BLaER1 (cell line): ENCODE measurements at regions not wholly inside any gene's neighbourhood (a gene's known extent, or its start where the extent isn't known, plus 50 kb on each side); places are given as distances from the start of the nearest gene placed in this dataset.

Experiments
- H3K27ac ChIP-seq: shearing (Covaris generic); formaldehyde crosslinking; 2 replicates; pipeline ENCODE4 v1.8.1; 2022
- H3K27me3 ChIP-seq: shearing (Covaris generic); formaldehyde crosslinking; 2 replicates; pipeline ENCODE4 v1.8.1; 2022
- H3K36me3 ChIP-seq: shearing (Covaris generic); formaldehyde crosslinking; 2 replicates; pipeline ENCODE4 v1.8.1; 2022
- H3K4me1 ChIP-seq: shearing (Covaris generic); formaldehyde crosslinking; 2 replicates; pipeline ENCODE4 v1.8.1; 2022
- H3K4me2 ChIP-seq: shearing (Covaris generic); formaldehyde crosslinking; 2 replicates; pipeline ENCODE4 v1.8.1; 2022
- H3K4me3 ChIP-seq: shearing (Covaris generic); formaldehyde crosslinking; 2 replicates; pipeline ENCODE4 v1.8.1; 2022
- H3K9ac ChIP-seq: shearing (Covaris generic); formaldehyde crosslinking; 2 replicates; pipeline ENCODE4 v1.8.1; 2022
- H3K9me3 ChIP-seq: shearing (Covaris generic); formaldehyde crosslinking; 2 replicates; pipeline ENCODE4 v1.8.1; 2022
- H4K20me1 ChIP-seq: shearing (Covaris generic); formaldehyde crosslinking; 2 replicates; pipeline ENCODE4 v1.8.1; 2022
- Cebpa-rat ChIP-seq: shearing (Covaris generic); IDR thresholded peaks from 2 replicates; pipeline ENCODE4 v1.8.1; 2022

DNA sequence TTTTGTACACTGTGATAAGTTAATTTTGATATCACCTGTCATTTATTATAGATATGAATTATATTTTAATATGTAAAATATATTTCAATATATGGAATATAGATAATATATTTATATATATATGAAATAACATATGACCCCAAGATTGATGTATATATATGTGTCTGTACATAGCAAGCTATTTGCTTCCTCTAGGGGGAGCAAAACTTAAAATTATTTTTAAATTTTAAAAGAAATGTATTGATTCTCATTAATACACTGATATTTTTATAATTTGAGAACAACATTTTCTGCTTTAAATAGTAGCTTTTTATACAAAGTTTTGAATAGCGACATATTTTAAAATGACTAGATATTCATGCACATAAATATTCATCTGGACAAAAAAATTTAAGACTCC is 272.0 kb downstream of the DMRTA1 start:
- Histone ChIP-seq H3K4me2 (no peak overlapping the region), H3K27me3 (no peaks in the 10 kb centered on the region), H3K4me3 (no peak overlapping the region), H4K20me1 (no peaks in the 10 kb centered on the region), H3K9me3 (no peaks in the 10 kb centered on the region), H3K4me1 (no peaks in the 10 kb centered on the region), H3K36me3 (no peaks in the 10 kb centered on the region), H3K9ac (no peak overlapping the region), H3K27ac (no peak overlapping the region)
- no peak for TF ChIP-seq Cebpa-rat

DNA sequence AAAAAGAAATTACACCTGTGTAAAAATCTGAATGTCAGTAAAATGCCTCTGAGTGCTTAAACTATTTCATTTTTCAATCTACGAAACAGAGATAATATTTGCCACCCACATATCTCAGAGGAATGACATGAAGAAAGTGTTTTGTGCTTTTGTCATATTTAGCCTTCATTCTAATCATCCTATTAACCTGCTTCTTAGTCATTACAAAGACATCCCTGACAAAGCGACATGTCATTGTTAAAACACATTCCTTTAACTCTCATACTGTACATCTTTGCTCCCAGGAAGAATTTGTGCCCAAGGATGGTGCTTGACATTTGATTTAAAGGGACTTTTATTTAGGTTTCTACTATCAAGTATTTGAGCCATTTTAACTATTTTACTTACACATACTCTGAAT is 275.9 kb downstream of the DMRTA1 start:
- Histone ChIP-seq H3K27me3 (no peaks in the 10 kb centered on the region), H3K36me3 (no peaks in the 10 kb centered on the region), H3K4me1 (no peaks in the 10 kb centered on the region), H3K9me3 (no peaks in the 10 kb centered on the region), H3K4me3 (no peak overlapping the region), H3K4me2 (no peak overlapping the region), H3K9ac (no peak overlapping the region), H3K27ac (no peak overlapping the region), H4K20me1 (no peaks in the 10 kb centered on the region)
- no peak for TF ChIP-seq Cebpa-rat

DNA sequence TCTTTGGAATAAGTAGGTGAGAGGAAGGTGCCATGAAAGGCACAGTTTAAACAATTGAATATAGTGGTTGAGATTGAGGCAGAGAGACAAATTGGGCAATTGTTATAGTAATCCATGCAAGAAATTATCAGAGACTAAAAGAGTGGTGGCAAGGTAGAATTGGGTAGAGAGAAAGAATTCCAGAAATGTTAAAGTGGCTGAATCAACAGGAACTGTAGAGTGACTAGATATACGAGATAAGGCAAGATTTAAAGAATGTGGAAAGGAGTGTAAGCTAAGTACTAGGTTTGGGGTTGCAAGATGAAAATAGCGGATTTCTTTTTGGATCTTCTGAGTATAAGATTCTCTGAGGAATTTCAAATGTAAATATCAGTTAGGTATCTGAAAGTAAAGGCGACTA is 285.2 kb downstream of the DMRTA1 start:
- Histone ChIP-seq H3K4me3 (no peak overlapping the region), H4K20me1 (no peaks in the 10 kb centered on the region), H3K27me3 (no peaks in the 10 kb centered on the region), H3K4me2 (no peak overlapping the region), H3K9me3 (no peaks in the 10 kb centered on the region), H3K27ac (no peak overlapping the region), H3K36me3 (no peaks in the 10 kb centered on the region), H3K9ac (no peak overlapping the region), H3K4me1 (no peaks in the 10 kb centered on the region)
- TF ChIP-seq Cebpa-rat: no peak

DNA sequence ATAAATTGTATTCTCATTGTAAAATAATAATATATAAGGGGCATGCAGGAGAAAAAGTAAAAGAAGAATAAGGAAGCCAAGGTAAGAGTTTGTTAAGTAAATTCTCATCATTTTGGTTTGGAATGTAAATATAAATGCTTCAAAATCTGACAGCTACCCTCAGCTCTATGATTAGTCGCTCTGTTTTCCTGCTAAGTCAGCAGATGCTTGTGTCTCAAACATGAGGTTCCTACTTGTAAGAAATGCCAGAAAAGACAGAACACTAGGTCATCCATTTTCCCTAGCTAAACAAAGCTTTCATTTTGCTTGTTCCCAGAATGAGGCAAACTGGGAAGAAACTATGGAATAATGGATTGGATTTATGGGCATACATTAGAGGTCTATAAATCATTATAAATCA is 293.1 kb downstream of the DMRTA1 start:
- Histone ChIP-seq H3K27ac (no peak overlapping the region), H4K20me1 (no peaks in the 10 kb centered on the region), H3K36me3 (no peaks in the 10 kb centered on the region), H3K27me3 (no peaks in the 10 kb centered on the region), H3K4me2 (no peak overlapping the region), H3K9ac (no peak overlapping the region), H3K9me3 (no peaks in the 10 kb centered on the region), H3K4me3 (no peak overlapping the region), H3K4me1 (no peaks in the 10 kb centered on the region)
- TF ChIP-seq Cebpa-rat: no peak

DNA sequence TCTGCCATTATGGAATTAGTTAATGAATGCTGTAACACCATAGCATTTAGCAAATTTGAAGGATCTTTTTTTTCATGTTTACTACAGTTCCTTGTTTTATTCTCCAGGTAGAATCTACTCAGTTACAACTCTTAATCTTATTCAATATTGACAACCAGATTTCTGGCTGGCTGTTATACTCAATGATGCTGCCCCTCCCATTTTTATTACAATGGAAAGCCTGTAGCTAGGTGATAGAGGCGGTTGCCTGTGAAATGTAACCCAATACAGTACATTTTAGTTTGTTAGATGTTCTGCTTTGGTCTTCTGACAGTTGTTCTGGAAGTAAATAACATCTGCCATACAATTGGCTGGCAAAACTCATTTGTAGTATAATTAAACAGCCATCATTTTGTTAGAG is 294.2 kb downstream of the DMRTA1 start:
- Histone ChIP-seq H3K4me1 (no peaks in the 10 kb centered on the region), H3K4me2 (no peak overlapping the region), H3K27ac (no peak overlapping the region), H3K9ac (no peak overlapping the region), H4K20me1 (no peaks in the 10 kb centered on the region), H3K9me3 (no peaks in the 10 kb centered on the region), H3K4me3 (no peak overlapping the region), H3K36me3 (no peaks in the 10 kb centered on the region), H3K27me3 (no peaks in the 10 kb centered on the region)
- no peak for TF ChIP-seq Cebpa-rat

DNA sequence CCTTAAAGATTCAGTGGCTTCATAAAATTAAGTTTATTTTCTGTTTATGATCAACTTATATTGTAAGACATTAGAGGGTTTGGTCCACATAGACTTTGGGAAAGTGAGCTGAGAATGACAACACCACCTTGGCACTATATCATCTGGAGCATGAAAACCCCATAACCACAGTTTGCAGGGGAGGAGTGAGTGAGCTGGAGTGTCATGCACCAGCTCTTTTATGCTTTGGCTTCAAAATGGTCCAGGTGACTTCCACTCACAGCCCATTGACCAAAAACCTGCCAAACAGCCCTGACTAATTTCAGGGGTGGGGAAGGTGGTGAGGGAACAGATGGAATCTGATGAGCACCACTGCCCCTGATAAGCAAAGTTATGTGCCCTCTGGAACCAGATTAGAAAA is 295.8 kb downstream of the DMRTA1 start:
- no peak for TF ChIP-seq Cebpa-rat
- Histone ChIP-seq H3K36me3 (no peaks in the 10 kb centered on the region), H3K4me2 (no peak overlapping the region), H3K27me3 (no peaks in the 10 kb centered on the region), H4K20me1 (no peaks in the 10 kb centered on the region), H3K27ac (no peak overlapping the region), H3K9ac (no peak overlapping the region), H3K9me3 (no peaks in the 10 kb centered on the region), H3K4me1 (no peaks in the 10 kb centered on the region), H3K4me3 (no peak overlapping the region)

DNA sequence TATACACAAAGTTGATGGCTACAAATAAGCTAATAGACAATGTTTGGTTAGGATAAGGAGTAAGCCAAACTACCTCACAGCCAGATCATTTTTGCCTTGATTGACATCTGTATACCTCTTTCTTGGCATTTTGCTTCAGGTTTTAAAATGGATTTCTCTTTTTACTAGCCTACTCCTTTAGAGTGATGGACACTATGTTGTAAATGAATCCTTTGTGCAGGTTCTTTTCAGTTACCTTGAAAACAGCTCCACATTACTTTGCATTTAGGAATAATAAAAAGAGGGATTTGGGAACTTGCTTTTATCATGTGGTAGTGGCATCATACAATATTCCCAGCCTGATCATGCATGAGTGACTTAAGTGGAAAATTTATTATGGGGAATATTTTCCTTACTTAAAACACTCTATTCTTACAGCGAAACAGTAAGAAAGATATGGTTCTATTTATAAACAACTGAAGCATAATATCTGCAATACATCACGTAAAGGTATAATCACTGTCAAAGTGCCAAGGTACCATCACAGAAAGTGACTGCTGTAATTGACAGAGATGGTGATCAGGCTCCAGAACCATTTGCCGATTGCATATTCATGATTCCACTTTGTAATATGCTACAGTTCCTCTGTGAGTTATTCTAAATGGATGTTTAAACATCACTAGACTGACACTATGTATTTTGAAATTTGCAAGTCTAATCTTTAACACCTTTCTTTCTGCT is 327.0 kb downstream of the DMRTA1 start:
- Histone ChIP-seq H3K4me1 (no peaks in the 10 kb centered on the region), H3K36me3 (no peaks in the 10 kb centered on the region), H3K4me3 (no peak overlapping the region), H3K27ac (no peak overlapping the region), H3K9me3 (no peaks in the 10 kb centered on the region), H3K27me3 (no peaks in the 10 kb centered on the region), H4K20me1 (no peaks in the 10 kb centered on the region), H3K4me2 (no peak overlapping the region), H3K9ac (no peak overlapping the region)
- no peak for TF ChIP-seq Cebpa-rat

DNA sequence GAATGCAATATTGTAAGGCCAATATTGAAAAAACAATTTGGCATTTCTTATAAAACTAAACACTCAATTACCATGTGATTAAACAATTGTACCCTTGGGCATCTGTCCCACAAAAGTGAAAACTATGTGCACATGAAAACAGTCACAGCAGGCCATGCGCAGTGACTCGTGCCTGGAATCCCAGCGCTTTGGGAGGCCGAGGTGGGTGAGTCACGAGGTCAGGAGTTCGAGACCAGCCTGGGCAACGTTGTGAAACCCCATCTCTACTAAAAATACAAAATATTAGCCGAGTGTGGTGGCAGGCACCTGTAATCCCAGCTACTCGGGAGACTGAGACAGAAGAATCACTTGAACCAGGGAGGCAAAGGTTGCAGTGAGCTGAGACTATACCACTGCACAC is 343.7 kb downstream of the DMRTA1 start:
- no peak overlapping the region for H3K4me3 ChIP-seq
- no peak overlapping the region for H3K27ac ChIP-seq
- no peaks in the 10 kb centered on the region for H3K36me3 ChIP-seq
- no peaks in the 10 kb centered on the region for H3K27me3 ChIP-seq
- no peaks in the 10 kb centered on the region for H3K9me3 ChIP-seq
- no peak for TF ChIP-seq Cebpa-rat
- no peaks in the 10 kb centered on the region for H3K4me1 ChIP-seq
- H3K9ac ChIP-seq: no peak overlapping the region
- no peaks in the 10 kb centered on the region for H4K20me1 ChIP-seq
- no peak overlapping the region for H3K4me2 ChIP-seq

DNA sequence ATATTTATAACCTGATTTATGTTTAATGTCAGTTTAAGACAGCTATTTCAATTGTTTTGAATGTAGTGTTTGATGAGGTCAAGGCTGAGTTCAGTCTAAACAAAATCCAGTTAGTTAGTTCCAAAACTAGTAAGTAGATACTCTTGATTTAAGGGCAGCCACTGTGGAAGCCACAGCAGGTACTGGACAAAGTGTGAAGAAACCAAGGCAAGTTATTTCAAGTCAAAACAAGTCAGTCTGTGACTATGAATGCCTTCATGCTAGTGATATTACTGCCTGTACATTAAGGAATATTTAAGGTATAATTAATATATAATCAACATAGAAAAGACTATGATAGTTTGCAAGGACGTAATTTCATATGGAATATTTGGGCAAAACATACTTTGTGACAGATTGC is 362.3 kb downstream of the DMRTA1 start:
- H3K27ac ChIP-seq: no peak overlapping the region
- no peaks in the 10 kb centered on the region for H3K4me1 ChIP-seq
- H3K4me2 ChIP-seq: no peak overlapping the region
- H3K9me3 ChIP-seq: 0 out of 2 replicates have a peak, but pooled peaks cover 3% of the 10 kb centered on the region
- H3K36me3 ChIP-seq: no peaks in the 10 kb centered on the region
- H3K9ac ChIP-seq: no peak overlapping the region
- TF ChIP-seq Cebpa-rat: no peak
- no peaks in the 10 kb centered on the region for H4K20me1 ChIP-seq
- H3K27me3 ChIP-seq: no peaks in the 10 kb centered on the region
- no peak overlapping the region for H3K4me3 ChIP-seq

DNA sequence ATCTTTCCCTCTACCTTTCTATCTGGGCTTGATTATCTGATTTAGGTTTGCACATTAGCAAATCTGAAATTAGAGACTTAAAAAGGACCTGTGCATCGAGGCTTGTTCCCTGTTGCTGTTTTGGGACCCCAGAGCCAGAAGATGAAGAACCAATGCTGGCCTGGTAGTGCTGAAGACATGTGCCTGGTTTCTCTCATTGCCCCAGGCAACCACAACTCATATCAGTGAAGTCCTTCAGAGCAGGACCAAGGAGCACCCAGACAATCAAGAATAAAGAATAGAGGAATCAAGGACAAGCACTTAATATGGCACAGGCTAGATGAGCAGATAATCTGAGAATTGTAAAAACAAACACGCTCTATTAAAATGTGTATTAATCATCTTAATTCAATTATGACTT is 362.7 kb downstream of the DMRTA1 start:
- no peaks in the 10 kb centered on the region for H3K9me3 ChIP-seq
- no peaks in the 10 kb centered on the region for H4K20me1 ChIP-seq
- no peak overlapping the region for H3K27ac ChIP-seq
- no peaks in the 10 kb centered on the region for H3K4me1 ChIP-seq
- H3K4me2 ChIP-seq: no peak overlapping the region
- no peak for TF ChIP-seq Cebpa-rat
- H3K9ac ChIP-seq: no peak overlapping the region
- H3K36me3 ChIP-seq: no peaks in the 10 kb centered on the region
- no peak overlapping the region for H3K4me3 ChIP-seq
- no peaks in the 10 kb centered on the region for H3K27me3 ChIP-seq

DNA sequence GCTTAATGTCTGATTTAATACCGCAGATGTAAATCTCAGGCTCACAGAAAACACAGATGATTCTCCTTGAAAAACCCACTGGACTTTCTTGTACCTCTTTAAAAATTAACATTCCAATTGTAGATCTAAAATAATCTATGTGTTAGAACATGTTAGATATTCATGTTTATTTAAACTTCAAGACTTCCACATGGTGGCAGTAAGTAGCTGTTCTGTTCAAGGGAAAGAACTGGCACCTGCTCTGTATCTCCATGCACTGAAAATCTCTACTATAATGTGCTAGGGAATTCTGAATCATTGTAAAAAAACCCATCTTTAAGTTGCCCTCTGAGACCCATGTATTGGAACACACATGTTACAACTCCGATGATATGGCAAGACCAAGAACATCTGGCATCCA is 366.9 kb downstream of the DMRTA1 start:
- H3K4me2 ChIP-seq: no peak overlapping the region

More for the DNA sequence above, 366.9 kb downstream of the DMRTA1 start:
- no peaks in the 10 kb centered on the region for H3K36me3 ChIP-seq
- no peaks in the 10 kb centered on the region for H3K9me3 ChIP-seq
- H3K27ac ChIP-seq: no peak overlapping the region
- H4K20me1 ChIP-seq: no peaks in the 10 kb centered on the region
- H3K4me3 ChIP-seq: no peak overlapping the region
- H3K9ac ChIP-seq: no peak overlapping the region
- H3K4me1 ChIP-seq: no peaks in the 10 kb centered on the region
- TF ChIP-seq Cebpa-rat: no peak
- H3K27me3 ChIP-seq: no peaks in the 10 kb centered on the region
